OCI-LY3 (cell line): ENCODE measurements at regions not wholly inside any gene's neighbourhood (a gene's known extent, or its start where the extent isn't known, plus 50 kb on each side); places are given as distances from the start of the nearest gene placed in this dataset.

ENCODE experiments used
- CTCF ChIP-seq: fragments of 200-600, 300-600 bp; sonication (generic); IDR thresholded peaks from 2 replicates; pipeline ENCODE4 v1.5.1; 2014; ENCODE audit warnings: antibody characterized with exemption, low read length, low read depth
- EZH2phosphoT487 ChIP-seq: fragments of 200-600 bp; shearing (Covaris generic); IDR thresholded peaks from 2 replicates; pipeline ENCODE4 v1.6.1; 2018; ENCODE audit warnings: antibody characterized with exemption, mixed run types, low read depth

- no peak for TF ChIP-seq EZH2phosphoT487
- TF ChIP-seq CTCF = no peak
Measured at GRCh38 chr6:56377295-56377694, 129.9 kb upstream of the COL21A1 start.
